ENCODE measurements at regions not wholly inside any gene's neighbourhood (a gene's known extent, or its start where the extent isn't known, plus 50 kb on each side); places are given as distances from the start of the nearest gene placed in this dataset.

DNA sequence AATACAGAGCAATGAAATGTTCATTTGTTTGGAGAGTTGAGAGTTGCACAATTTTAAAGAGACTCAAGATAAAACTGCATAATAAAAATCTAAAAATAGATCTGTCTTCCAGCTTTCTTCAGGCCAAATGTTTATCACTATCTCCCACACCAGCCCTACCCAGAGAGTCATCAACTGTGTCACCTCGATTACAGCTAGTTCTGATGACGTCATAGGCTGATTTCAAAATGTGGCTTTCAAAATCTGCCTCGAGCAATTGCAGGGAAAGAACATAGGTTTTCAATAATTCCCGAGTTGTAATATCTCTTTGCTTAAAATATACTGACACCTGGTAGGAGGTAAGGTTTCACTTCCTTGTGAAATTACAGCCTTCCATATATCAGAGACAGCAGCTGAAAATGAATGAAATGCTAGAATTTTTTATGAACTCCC is 677.6 kb upstream of the ID2 start:
- FAIRE-seq = no peak

DNA sequence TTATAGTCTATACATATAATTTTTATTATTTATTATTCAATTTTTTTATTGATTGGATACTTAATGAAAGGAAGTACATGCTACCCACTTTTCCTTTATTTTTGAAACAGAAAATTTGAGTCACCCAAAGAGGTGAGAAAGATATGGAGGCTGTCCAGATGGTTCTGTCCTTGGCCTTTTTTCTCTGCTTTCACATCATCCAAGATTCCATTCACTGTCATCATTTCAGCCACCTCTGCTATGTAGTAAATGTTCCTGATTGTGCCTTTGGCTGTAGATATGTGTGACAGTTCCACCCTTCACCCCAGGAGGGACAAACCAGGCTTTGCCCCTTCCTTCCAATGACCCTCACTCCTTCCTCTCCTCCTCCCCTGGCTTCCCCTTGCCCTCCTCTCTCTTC is 675.7 kb upstream of the ID2 start:
- DNase-seq (ENCODE audit: insufficient read length, low spot score) (no peak), FAIRE-seq (no peak)

More for the DNA sequence above, 677.6 kb upstream of the ID2 start:
- no peak for DNase-seq (ENCODE audit: insufficient read length, low spot score)

DNA sequence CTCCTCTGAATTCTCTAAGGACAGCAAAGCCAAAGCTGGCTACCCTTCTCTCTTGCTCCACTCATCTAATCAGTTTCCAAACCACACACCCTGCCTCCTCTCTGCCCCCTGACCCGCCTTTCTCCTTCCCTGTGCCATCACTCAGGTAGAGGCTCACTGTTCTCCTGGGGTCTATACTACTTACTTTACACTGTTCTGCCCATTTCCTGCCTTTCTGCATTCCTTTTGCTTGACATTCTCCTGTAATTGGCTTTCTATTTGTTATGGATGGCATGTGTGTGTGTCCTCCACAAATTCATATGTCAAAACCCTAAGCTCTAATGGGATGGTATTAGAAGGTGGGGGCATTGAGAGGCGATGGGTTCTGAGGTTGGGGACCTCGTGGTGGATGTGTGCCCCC is 675.2 kb upstream of the ID2 start:
- DNase-seq (ENCODE audit: insufficient read length, low spot score) (no peak), FAIRE-seq (no peak)

DNA sequence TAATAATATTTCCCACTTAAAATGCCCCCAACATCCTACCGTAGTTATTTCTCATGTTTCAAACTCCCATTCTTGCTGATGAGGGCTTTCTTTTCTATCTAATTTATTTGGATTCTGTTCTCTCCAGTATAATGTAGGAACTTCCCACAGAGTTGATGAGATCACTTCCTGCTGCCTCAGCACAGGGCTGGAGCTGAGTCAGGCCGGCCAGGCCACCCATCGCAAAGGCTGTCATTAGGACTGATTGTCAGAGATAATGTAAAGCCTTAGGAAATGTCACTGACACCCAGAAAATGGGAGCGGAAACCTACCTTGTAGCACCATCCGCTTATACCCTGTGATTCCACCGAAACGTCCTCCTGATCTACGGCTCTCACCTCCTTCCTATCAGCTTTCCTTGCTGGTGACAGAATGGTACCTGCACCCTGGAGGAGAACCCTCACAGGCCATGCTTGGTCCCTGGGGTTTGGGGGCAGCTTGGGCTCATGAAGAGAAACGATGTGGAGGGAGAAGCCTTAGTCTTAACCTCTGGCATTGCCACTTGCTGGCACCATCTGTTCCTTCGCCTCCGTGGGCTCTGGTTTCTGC is 672.8 kb upstream of the ID2 start:
- no peak for FAIRE-seq
- no peak for DNase-seq (ENCODE audit: insufficient read length, low spot score)

DNA sequence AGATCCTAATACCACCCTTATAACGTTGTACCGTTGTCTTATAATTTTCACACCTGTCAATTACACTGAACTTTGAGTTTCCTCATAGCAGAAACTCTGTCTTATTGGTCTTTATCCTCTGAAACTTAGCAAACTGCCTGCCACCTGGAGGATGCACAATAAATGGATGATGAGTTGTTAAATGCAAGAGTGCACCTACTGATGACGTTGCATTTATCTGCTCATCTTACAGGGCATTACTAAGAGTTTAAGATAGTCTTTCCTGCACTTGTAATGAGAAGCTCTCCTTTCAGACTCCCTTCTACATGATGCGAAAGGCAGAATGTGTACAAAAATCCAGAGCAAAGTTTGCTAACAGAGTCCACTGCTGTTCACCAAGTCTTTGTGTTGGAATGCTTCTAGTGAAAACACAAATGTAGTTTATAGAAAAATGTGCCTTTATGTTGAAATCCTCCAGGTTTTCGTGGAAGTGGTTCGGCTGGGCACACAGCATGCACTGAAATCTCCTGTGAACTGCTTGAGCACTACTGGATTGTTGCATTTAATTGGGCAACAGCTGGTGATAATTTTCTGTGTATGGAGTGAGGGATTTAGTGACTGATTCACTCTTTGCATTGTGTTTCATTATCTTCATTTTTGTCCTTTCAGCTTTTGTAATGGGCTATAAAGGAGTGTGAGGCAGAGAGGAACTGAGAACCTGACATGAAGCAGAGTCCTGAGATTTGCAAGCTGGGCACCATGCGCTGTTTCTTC is 665.8 kb upstream of the ID2 start:
- DNase-seq (ENCODE audit: insufficient read length, low spot score) = no peak
- FAIRE-seq = no peak

DNA sequence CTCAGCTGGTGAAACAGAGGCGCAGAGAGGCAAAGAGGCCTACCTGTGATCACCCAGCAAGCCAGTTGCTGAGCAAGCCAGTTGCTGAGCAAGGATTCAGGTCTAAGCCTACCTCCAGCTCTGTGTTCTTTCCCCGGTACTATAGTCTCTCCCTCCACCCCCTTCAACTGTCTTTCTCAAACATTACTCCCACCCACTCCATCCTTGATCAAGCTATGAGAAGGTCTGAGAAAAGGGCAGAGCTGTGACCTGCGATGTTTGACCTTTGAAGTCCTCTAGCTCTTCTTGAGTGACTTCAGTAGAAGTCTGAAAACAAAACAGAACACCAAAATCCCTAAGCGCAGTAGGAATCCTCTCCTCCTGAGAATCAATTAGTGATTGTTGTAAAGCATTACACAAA is 665.2 kb upstream of the ID2 start:
- FAIRE-seq (no peak), DNase-seq (ENCODE audit: insufficient read length, low spot score) (no peak)

DNA sequence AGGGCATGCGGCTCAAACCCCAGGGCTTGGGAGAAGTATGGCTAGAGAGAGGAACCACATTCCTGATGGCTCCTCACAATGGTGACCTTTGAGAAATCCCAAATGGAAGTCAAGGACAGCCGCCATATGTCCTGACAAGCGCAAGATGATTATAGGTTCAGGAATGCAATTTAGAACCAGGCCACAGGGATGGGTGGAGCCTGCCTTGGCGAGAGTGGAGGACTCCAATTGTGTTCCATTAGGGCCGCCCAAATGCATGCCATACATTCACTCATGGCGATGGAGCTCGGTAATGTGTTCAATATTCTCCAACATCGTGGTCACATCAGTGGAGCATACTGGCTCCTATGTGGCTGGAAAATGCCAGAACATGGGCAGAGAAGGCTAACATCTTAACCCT is 662.9 kb upstream of the ID2 start:
- no peak for FAIRE-seq
- DNase-seq (ENCODE audit: insufficient read length, low spot score) = no peak

DNA sequence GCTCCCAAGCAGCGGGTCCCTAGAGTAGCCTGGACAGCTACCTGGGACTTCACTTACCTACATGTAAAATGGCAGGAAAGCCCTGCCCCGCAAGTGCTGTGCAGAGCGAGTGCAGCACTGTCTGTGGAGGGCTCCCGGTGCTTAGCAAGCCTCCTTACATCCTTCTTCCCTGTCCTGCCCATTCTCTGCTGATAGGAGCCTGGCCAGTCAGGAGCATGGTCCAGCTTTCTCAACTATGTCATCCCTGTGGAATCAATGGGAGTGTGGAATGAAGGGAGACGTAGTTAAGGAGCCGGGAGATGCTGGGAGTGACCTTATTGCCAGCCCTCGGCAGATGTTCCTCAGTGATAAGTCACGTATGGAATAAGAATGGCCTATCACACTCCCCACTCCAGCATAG is 661.9 kb upstream of the ID2 start:
- DNase-seq (ENCODE audit: insufficient read length, low spot score) (no peak), FAIRE-seq (no peak)

DNA sequence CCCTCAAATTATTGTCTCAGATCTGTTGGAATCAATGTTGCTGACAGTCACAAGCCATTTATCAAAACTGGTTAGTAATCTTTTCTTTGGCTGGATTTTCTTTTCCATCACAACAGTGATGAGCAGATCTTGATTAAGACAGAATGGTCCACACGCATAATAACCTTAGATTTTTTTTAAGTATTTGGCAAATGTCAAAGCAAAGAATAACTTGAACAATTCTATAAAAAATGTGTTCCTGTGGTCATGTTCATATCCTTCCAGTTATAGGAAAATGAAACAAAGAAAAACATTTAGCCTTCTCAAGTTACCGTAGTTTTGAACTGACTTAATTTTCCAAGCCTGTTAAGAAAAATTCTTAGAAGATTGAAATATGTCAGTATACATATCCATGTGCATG is 659.9 kb upstream of the ID2 start:
- no peak for DNase-seq (ENCODE audit: insufficient read length, low spot score)
- FAIRE-seq = no peak

DNA sequence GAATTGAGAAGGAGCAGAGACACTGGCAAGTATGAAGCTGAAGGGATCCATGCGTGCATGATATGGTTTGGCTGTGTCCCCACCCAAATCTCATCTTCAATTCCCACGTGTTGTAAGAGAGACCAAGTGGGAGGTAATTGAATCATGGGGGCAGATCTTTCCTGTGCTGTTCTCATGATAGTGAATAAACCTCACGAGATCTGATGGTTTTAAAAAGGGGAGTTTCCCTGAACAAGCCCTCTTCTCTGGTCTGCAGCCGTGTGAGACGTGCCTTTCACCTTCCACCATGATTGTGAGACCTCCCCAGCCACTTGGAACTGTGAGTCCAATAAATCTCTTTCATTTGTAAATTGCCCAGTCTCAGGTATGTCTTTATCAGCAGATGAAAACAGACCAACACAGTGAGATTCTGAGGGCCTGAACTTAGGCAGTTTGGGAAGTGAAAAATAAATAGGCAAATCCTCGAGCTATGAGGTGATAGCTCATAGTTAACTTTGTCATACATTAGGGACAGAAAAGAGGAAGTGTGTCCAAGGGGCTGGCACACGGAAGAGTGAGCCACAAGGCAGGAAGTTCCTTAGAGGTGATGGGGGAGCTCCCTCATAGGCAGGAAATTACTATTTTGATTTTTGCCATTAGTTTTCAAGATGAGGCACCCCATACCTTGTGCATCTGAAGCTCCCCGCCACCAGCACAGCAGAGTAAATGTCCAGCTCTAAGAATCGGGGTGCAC is 658.8 kb upstream of the ID2 start:
- no peak for DNase-seq (ENCODE audit: insufficient read length, low spot score)
- FAIRE-seq = no peak

DNA sequence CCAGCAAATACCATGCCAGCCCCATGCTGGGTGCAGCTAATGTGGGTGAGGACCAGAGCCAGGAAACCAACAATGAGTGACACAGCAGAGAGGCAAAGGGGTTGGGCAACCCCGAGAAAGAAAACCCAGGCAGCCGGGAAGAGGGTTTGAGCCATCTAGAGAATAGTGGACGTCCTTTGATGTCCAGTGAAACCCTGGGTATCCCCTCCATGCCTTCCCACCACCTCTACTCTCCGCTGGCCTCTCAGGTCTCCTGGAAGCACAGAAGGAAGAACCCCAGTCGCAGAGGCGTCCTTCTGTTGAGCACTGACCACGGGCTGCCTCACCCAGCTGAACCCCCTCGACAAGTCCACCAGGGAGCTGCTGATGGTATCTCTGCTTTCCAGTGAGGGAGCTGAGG is 657.4 kb upstream of the ID2 start:
- FAIRE-seq (no peak), DNase-seq (ENCODE audit: insufficient read length, low spot score) (no peak)

DNA sequence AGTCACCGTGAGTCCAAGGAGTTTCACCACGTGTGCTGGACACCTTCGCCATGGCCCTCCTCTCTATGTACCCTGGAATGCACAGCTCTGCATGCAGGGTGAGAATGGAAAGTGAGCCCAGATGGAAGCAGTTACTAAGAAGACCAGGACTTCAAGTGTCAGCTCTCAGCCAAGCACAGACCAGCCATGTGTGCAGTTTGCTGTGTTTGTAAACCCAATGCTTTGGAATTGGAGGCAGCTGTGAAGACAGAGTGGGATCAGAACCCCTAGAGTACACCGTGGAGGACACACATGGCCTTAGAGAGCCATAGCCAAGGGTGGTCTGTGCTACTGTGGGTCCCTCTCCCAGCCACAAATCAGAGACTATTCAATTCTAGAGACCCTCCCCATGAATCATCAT is 655.5 kb upstream of the ID2 start:
- FAIRE-seq (no peak), DNase-seq (ENCODE audit: insufficient read length, low spot score) (no peak)

DNA sequence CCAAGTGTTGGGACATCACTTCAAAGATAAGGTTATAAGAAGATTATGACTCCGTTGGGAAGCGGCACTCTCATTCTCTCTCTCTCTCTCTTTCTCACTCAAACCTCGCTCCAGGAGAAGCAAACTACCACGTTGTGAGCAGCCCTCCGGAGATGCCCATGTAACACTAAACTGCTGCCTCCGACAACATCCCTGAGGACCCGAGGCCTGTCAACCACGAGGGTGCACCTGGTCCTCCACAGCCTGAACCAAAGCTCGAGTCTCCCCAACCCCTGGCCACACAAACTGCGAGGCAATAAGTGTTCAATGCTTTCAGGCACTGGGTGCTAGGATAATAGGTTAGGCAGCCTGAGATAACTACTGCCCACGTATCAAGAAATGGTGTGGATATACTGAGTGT is 654.5 kb upstream of the ID2 start:
- FAIRE-seq = no peak
- no peak for DNase-seq (ENCODE audit: insufficient read length, low spot score)

DNA sequence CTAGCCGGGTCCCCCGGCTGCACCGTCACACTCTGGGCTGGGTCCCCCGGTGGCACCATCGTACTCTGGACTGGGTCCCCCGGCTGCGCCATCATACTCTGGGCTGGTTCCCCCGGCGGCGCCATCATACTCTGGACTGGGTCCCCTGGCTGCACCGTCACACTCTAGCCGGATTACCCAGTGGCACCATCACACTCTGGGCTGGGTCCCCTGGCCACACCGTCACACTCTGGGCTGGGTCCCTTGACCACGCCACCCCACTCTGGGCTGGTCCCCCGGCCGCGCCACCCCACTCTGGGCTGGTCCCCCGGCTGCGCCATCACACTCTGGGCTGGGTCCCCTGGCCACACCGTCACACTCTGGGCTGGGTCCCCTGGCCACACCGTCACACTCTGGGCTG is 653.8 kb upstream of the ID2 start:
- FAIRE-seq = no peak
- no peak for DNase-seq (ENCODE audit: insufficient read length, low spot score)

DNA sequence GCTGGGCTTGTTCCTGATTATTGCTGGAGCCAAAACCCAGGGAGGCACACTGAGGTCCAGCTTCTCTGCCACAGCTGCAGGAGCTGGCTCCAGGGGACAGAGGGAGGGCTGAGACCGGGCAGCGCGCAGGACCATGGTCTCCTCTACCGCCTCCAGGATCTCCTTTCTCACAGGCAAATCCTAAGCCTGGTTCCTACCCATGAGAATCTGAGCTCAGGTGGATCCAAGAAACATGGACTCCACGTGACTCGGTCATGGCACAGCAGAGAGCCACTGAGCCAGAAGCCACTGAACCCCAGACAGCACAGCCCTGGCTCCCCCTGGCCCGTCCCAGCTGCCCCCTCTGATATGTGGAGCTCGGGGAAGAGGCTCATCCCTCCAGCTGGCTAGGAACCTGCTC is 653.4 kb upstream of the ID2 start:
- FAIRE-seq (no peak), DNase-seq (ENCODE audit: insufficient read length, low spot score) (no peak)

DNA sequence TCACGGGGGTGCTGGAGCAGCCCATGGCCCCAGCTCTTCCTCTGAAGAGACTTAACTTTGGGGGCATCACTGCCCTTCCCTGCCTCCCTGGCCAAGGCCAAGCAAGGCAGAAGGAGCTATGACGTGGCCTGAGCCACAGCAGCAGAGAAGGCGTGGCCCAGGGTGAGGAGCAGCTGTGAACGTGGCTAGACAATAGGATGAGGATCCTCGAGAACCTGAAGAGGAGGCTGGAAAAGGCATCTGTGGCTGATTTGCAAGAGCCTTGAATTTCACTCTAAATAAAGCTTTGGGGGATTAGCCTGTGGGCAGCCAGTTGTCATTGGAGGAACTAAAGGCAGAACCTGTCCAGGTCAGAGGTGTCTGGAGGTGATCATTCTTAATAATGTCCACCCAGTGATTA is 652.9 kb upstream of the ID2 start:
- DNase-seq (ENCODE audit: insufficient read length, low spot score) = no peak
- no peak for FAIRE-seq

DNA sequence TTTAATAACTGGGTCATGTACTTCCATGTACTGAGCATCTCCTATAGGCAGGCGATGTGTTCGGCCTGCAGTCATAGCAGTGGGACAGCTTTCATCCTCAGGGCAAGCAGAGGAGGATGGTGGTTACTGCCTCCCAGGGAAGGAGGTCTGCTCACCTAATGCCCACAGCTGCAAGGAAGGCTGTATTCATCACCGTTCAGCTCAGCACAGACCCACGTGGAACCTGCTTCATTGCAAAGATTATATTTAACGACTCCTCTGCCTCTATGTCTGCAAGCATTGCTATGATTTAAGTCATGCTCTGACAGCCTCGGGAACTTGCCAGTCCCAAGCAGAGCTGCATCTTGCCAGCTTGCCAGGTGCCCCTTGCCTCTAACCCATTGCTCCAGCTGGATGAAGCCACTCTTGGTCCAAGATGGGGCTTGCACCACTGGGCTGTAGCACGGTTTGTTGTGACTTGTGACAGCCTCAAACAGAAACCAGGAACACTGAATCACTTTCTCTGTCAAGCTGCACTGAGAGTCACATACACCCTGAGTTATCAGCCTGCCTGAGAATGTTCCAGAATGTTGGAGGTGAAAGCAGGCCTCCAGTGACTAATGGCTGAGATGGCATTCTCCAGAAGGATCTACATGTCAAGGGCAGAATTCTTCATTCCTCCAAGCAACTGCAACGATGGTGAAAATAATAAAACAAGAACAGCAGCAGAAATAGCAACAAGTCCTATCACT is 651.1 kb upstream of the ID2 start:
- FAIRE-seq (no peak), DNase-seq (ENCODE audit: insufficient read length, low spot score) (no peak)

DNA sequence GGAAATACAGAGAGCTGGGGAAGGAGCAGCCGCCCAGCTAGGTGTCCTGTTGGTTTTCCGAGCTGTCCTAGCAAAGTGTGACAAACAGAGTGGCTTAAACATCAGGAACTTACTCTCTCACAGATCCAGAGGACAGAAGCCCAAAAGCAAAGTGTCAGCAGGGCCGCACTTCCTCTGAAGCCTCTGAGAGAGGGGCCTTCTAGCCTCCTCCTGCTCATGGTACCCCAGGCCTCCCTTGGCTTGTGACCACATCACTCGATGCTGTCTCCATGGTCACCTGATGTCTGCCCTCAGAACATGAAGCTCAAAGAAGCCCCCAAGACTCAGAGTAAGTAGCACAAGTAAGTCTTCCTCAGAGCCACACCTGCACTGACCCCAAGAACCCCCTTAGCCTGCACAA is 650.5 kb upstream of the ID2 start:
- no peak for DNase-seq (ENCODE audit: insufficient read length, low spot score)
- no peak for FAIRE-seq

DNA sequence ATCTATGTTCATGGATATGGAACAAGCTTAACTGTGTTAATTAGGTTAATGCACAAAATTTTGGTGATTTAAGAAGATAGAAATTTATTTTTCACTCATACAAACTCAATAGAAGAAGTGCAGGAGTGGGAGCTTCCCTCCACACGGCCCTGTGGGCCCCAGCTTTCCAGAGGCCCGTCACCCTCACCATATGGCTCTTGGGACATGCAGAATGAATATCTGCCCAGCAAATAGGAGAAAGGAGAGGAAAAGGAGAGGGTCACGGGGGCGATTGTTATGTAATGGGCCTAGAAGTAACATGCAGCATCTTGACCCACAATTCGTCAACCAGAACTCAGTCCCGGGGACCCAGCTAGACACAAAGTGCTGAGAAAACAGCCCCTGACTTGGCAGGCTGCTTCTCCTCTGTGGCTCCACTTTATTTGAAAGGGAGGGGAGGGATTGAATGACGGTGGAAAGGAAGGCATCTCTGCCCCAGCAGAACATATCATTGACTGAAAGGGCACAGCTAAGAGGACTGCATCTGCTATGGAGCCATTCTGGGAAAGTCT is 648.2 kb upstream of the ID2 start:
- DNase-seq (ENCODE audit: insufficient read length, low spot score) (no peak), FAIRE-seq (no peak)

DNA sequence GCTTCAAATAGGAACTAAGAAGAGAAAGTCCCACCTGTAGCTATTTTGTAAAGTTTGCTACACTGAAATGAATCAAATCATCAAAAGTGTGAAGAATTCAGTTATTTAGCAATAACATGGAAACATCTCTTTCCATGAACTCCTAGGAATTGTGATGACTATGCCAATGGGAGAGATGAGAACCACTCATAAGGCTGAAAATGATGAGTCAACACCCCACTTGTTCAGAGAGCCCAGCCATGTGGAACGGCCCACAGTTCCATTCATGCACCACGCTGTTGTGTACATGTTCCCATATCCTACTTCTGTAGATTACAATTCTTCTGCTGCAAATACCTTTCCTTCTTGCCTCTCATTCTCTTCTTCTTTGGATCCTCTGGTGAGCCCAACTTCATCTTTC is 645.5 kb upstream of the ID2 start:
- no peak for DNase-seq (ENCODE audit: insufficient read length, low spot score)
- no peak for FAIRE-seq

DNA sequence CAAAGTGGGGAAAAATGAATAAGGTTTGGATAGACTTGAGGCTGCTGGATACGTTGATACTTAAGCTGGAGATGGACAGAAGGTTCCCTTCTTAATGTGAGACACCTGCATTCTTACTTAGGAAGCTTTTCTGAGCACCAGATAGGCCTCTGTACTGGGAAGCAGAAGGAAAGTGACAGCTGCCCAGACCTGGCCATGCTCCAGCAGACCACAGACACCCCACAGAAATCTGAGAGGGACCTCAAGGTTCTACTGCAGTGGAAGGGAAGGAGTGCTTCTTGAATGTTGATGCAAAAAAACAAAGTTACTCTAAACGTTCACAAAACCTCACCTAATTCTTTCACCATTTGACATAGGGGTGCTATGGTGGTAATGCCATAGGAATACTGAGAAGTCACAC is 642.1 kb upstream of the ID2 start:
- FAIRE-seq (no peak), DNase-seq (ENCODE audit: insufficient read length, low spot score) (no peak)
